ENCODE measurements at regions not wholly inside any gene's neighbourhood (a gene's known extent, or its start where the extent isn't known, plus 50 kb on each side); places are given as distances from the start of the nearest gene placed in this dataset.

GRCh38 chr5:38207343-38207742 is 51.0 kb upstream of the EGFLAM start:
- DNase-seq = no peak

GRCh38 chr5:38202741-38203140 is 55.6 kb upstream of the EGFLAM start:
- no peak for DNase-seq

- no peak for DNase-seq
These were observed 57.3 kb upstream of the EGFLAM start for GRCh38 chr5:38200872-38201557.

- no peak for DNase-seq
These were observed 61.2 kb upstream of the EGFLAM start for GRCh38 chr5:38197118-38197517.

- DNase-seq = peak; percentile 77 to 89
These were observed 65.3 kb upstream of the EGFLAM start for GRCh38 chr5:38193015-38193581.

GRCh38 chr5:38191693-38192092 is 66.7 kb upstream of the EGFLAM start:
- DNase-seq = no peak

GRCh38 chr5:38190111-38190510 is 68.2 kb upstream of the EGFLAM start:
- DNase-seq = no peak

GRCh38 chr5:38189081-38189504 is 69.3 kb upstream of the EGFLAM start:
- DNase-seq = no peak

GRCh38 chr5:38188591-38188990 is 69.8 kb upstream of the EGFLAM start:
- no peak for DNase-seq

GRCh38 chr5:38187532-38187931 is 70.8 kb upstream of the EGFLAM start:
- DNase-seq = no peak

- no peak for DNase-seq
These were observed 73.7 kb upstream of the EGFLAM start for GRCh38 chr5:38184627-38185026.

- DNase-seq = no peak
These were observed 75.4 kb upstream of the EGFLAM start for GRCh38 chr5:38182991-38183390.

GRCh38 chr5:38168029-38168428 is 90.3 kb upstream of the EGFLAM start:
- DNase-seq = no peak

- peak in 1 of 2 experiments; percentile 37 for DNase-seq
These were observed 90.8 kb upstream of the EGFLAM start for GRCh38 chr5:38167562-38167996.

GRCh38 chr5:38166832-38167231 is 91.5 kb upstream of the EGFLAM start:
- DNase-seq = no peak

GRCh38 chr5:38165435-38165834 is 92.9 kb upstream of the EGFLAM start:
- no peak for DNase-seq

GRCh38 chr5:38164776-38165399 is 93.5 kb upstream of the EGFLAM start:
- no peak for DNase-seq

GRCh38 chr5:38163636-38164237 is 94.6 kb upstream of the EGFLAM start:
- DNase-seq = no peak

- no peak for DNase-seq
These were observed 95.7 kb upstream of the EGFLAM start for GRCh38 chr5:38162625-38163024.

GRCh38 chr5:38157024-38157423 is 101.3 kb upstream of the EGFLAM start:
- no peak for DNase-seq

- no peak for DNase-seq
These were observed 103.6 kb upstream of the EGFLAM start for GRCh38 chr5:38154615-38155204.

- DNase-seq = no peak
These were observed 106.5 kb upstream of the EGFLAM start for GRCh38 chr5:38151878-38152277.

GRCh38 chr5:38149815-38150195 is 108.6 kb upstream of the EGFLAM start:
- DNase-seq = no peak
